ENCODE measurements at regions not wholly inside any gene's neighbourhood (a gene's known extent, or its start where the extent isn't known, plus 50 kb on each side); places are given as distances from the start of the nearest gene placed in this dataset.
"Not testable (repeated sequence)": the region's sequence is repeated elsewhere in the genome, so short reads cannot be mapped to it uniquely, and the experiment has no call there.

GRCh38 chr2:31748746-31749145, 168.0 kb upstream of the SRD5A2 start:
- Mint-ChIP-seq H3K9me3 (peaks cover 64 to 66% of the 10 kb centered on the region in 2 experiments), H3K36me3 (ENCODE audit: insufficient read depth in 1 of 3, low read depth in 3 of 3) (peaks cover 3 to 24% (median 16%) of the 10 kb centered on the region in 3 experiments; a peak in 5 of 7 replicates)
- not testable (repeated sequence) for H4K20me1 ChIP-seq (ENCODE audit: control insufficient read depth, insufficient read depth, insufficient read length); H3K4me3 Mint-ChIP-seq; H4K8ac ChIP-seq (replicated peaks; ENCODE audit: insufficient read length, low read depth, low read length); H4K91ac ChIP-seq (ENCODE audit: insufficient read length, low read depth, low read length); H3K23ac ChIP-seq (ENCODE audit: insufficient read length, low read depth, low read length); H3K27ac ChIP-seq (ENCODE audit: insufficient read length, low read depth, low read length); H3T11ph ChIP-seq (ENCODE audit: low read length); H3K9ac ChIP-seq (ENCODE audit: extremely low read depth, insufficient read length, low read length); H3K27me3 Mint-ChIP-seq (ENCODE audit: low read depth); H2BK5ac ChIP-seq (ENCODE audit: insufficient read length, low read length); H2AFZ ChIP-seq (ENCODE audit: low read length); H3K18ac ChIP-seq (ENCODE audit: insufficient read length, low read depth, low read length); H3K4me2 ChIP-seq (ENCODE audit: insufficient read depth, insufficient read length, low read length); H2AK5ac ChIP-seq (ENCODE audit: insufficient read length, low read length); H2BK20ac ChIP-seq (ENCODE audit: low read depth, low read length, poor library complexity, severe bottlenecking); H2BK12ac ChIP-seq (ENCODE audit: insufficient read length, low read depth, low read length); H3K4me1 Mint-ChIP-seq; H2BK120ac ChIP-seq (ENCODE audit: low read depth, low read length, poor library complexity, severe bottlenecking); H2BK15ac ChIP-seq (ENCODE audit: low read depth, low read length); H3K27ac Mint-ChIP-seq; H3K4ac ChIP-seq (ENCODE audit: low read depth, low read length); DNase-seq; H3K79me1 ChIP-seq (ENCODE audit: insufficient read depth, low read depth, low read length, poor library complexity, severe bottlenecking); H3K27me3 ChIP-seq (ENCODE audit: insufficient read depth, low read length); H3K23me2 ChIP-seq (ENCODE audit: insufficient read length, low read depth, low read length, poor library complexity, severe bottlenecking); H3K79me2 ChIP-seq (ENCODE audit: insufficient read depth, low read length); H3K14ac ChIP-seq (ENCODE audit: insufficient read depth, low read length); H3K4me1 ChIP-seq (ENCODE audit: insufficient read depth, low read length); H3K56ac ChIP-seq (ENCODE audit: insufficient read length, low read depth, low read length); H4K5ac ChIP-seq (ENCODE audit: insufficient read length, low read depth, low read length)
- WGBS (ENCODE audit: extremely low coverage, insufficient read length, low lambda C conversion rate): no CpG with 5 or more reads among the region's 13 CpGs
- H3K9me3 ChIP-seq (ENCODE audit: control insufficient read depth, low read depth, low read length): peaks cover 15% of the 10 kb centered on the region

Measured in H9 (cell line).